ENCODE measurements at regions not wholly inside any gene's neighbourhood (a gene's known extent, or its start where the extent isn't known, plus 50 kb on each side); places are given as distances from the start of the nearest gene placed in this dataset.

DNA sequence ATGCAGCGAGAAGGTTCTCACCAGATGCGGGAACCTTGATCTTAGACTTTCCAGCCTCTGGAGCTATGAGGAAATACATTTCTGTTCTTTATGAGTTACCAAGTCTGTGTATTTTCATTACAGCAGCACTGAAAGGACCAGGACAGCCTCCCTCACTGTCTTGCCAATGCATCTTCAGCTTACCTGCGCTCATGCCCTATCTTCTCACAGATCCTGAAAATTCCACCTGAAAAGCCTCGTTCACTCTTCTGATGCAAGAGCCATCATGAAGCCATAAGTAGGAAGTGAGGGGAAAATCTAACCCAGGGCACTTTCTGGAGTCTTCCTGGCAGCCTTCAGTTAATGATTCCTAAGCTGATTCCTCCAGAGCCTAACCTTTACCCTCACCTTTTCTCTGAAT, 194.0 kb downstream of the SALL1 start:
- Mint-ChIP-seq H3K27ac (no peak overlapping the region), H3K9me3 (no peaks in the 10 kb centered on the region), H3K4me3 (no peak overlapping the region), H3K27me3 (peaks cover 24% of the 10 kb centered on the region), H3K4me1 (ENCODE audit: low read depth) (no peaks in the 10 kb centered on the region), H3K36me3 (ENCODE audit: low read depth) (no peaks in the 10 kb centered on the region)
- Histone ChIP-seq H3K27me3 (ENCODE audit: control insufficient read depth in 1 of 2, insufficient read depth in 2 of 2, low read length in 2 of 2) (peaks cover 2 to 12% of the 10 kb centered on the region in 2 experiments), H3K36me3 (ENCODE audit: insufficient read depth, low read length) (no peaks in the 10 kb centered on the region), H3K4me1 (ENCODE audit: insufficient read depth, low read length) (no peaks in the 10 kb centered on the region), H3K9me3 (ENCODE audit: control insufficient read depth in 1 of 2, insufficient read depth in 1 of 2, low read length in 2 of 2) (no peaks in the 10 kb centered on the region), H3K27ac (ENCODE audit: low read depth in 1 of 2, low read length in 2 of 2) (no peak overlapping the region), H3K4me3 (ENCODE audit: low read length) (no peak overlapping the region)
- TF ChIP-seq, protein P1, sequence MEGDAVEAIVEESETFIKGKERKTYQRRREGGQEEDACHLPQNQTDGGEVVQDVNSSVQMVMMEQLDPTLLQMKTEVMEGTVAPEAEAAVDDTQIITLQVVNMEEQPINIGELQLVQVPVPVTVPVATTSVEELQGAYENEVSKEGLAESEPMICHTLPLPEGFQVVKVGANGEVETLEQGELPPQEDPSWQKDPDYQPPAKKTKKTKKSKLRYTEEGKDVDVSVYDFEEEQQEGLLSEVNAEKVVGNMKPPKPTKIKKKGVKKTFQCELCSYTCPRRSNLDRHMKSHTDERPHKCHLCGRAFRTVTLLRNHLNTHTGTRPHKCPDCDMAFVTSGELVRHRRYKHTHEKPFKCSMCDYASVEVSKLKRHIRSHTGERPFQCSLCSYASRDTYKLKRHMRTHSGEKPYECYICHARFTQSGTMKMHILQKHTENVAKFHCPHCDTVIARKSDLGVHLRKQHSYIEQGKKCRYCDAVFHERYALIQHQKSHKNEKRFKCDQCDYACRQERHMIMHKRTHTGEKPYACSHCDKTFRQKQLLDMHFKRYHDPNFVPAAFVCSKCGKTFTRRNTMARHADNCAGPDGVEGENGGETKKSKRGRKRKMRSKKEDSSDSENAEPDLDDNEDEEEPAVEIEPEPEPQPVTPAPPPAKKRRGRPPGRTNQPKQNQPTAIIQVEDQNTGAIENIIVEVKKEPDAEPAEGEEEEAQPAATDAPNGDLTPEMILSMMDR (IDR thresholded peaks at IDR 0.05), result no peak
- intact Hi-C loops (cut with DNase I, micrococcal nuclease), result no loop called here
- CTCF ChIA-PET, result no interaction called here
- no peak for ATAC-seq (ENCODE audit: poor library complexity)
- no peak for DNase-seq
- POLR2A ChIA-PET, result no interaction called here

DNA sequence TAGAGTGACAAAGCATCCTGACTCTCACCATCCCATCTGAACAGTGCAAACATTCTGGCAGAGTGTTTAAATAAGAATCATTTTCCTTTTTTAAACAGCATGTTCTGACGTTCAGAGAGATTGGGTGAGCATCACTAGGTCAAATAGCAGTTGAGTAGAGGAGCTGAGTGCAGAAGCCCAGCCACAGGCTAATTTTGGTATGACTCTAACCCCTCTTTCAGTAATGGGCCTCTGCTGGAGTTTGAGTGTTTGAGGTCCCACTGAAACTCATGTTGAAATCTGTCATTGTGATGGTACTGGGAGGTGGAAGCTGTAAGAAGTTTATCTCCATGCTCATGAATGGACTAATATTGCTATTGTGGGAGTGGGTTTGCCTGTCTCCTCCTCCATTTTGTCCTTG, 194.4 kb downstream of the SALL1 start:
- no peak overlapping the region for H3K4me3 Mint-ChIP-seq
- Histone ChIP-seq H3K27me3 (ENCODE audit: control insufficient read depth in 1 of 2, insufficient read depth in 2 of 2, low read length in 2 of 2) (peaks cover 2 to 12% of the 10 kb centered on the region in 2 experiments), H3K9me3 (ENCODE audit: control insufficient read depth in 1 of 2, insufficient read depth in 1 of 2, low read length in 2 of 2) (no peaks in the 10 kb centered on the region), H3K36me3 (ENCODE audit: insufficient read depth, low read length) (no peaks in the 10 kb centered on the region), H3K27ac (ENCODE audit: low read depth in 1 of 2, low read length in 2 of 2) (no peak overlapping the region), H3K4me3 (ENCODE audit: low read length) (no peak overlapping the region), H3K4me1 (ENCODE audit: insufficient read depth, low read length) (no peaks in the 10 kb centered on the region)
- ATAC-seq (ENCODE audit: poor library complexity) (no peak), DNase-seq (no peak)
- no peaks in the 10 kb centered on the region for H3K4me1 Mint-ChIP-seq (ENCODE audit: low read depth)
- no peaks in the 10 kb centered on the region for H3K9me3 Mint-ChIP-seq
- H3K27ac Mint-ChIP-seq, result no peak overlapping the region
- intact Hi-C loops (cut with DNase I, micrococcal nuclease), result no loop called here
- H3K36me3 Mint-ChIP-seq (ENCODE audit: low read depth), result no peaks in the 10 kb centered on the region
- CTCF ChIA-PET, result no interaction called here
- POLR2A ChIA-PET, result no interaction called here
- peaks cover 27% of the 10 kb centered on the region for H3K27me3 Mint-ChIP-seq
- TF ChIP-seq, protein P1 (IDR thresholded peaks at IDR 0.05), result no peak

DNA sequence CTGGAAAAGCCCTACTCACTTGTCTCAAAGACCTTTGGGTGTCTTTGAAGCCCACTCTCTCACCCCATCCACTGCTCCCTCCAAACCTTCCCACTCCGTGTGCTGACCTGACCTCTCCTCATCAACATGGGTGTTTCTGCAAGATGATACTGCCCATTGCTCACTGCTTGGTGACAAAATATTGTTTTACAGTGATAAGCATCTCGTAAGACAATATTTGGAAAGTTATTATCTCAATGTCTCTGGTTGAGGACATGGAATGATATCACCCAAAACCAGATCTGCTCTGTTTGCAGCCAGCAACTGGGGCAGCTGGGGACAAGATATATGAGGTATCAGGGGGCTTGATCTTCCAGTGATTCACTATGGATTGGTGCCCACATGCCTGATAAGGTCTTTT, 195.8 kb downstream of the SALL1 start:
- H3K36me3 ChIP-seq (ENCODE audit: insufficient read depth, low read length), result no peaks in the 10 kb centered on the region
- ChIA-PET POLR2A (no interaction called here), CTCF (no interaction called here)
- H3K4me3 ChIP-seq (ENCODE audit: low read length), result no peak overlapping the region
- H3K27me3 ChIP-seq (ENCODE audit: control insufficient read depth in 1 of 2, insufficient read depth in 2 of 2, low read length in 2 of 2), result peaks cover 2 to 12% of the 10 kb centered on the region in 2 experiments
- intact Hi-C loops (cut with DNase I, micrococcal nuclease), result no loop called here
- TF ChIP-seq, protein P1 (IDR thresholded peaks at IDR 0.05), result no peak
- H3K9me3 ChIP-seq (ENCODE audit: control insufficient read depth in 1 of 2, insufficient read depth in 1 of 2, low read length in 2 of 2), result no peaks in the 10 kb centered on the region
- H3K27ac Mint-ChIP-seq, result no peak overlapping the region
- DNase-seq (no peak), ATAC-seq (ENCODE audit: poor library complexity) (no peak)
- H3K27me3 Mint-ChIP-seq, result peaks cover 27% of the 10 kb centered on the region
- H3K4me1 ChIP-seq (ENCODE audit: insufficient read depth, low read length), result no peaks in the 10 kb centered on the region
- H3K9me3 Mint-ChIP-seq, result no peaks in the 10 kb centered on the region
- H3K4me3 Mint-ChIP-seq, result no peak overlapping the region
- H3K4me1 Mint-ChIP-seq (ENCODE audit: low read depth), result no peaks in the 10 kb centered on the region
- no peak overlapping the region for H3K27ac ChIP-seq (ENCODE audit: low read depth in 1 of 2, low read length in 2 of 2)
- no peaks in the 10 kb centered on the region for H3K36me3 Mint-ChIP-seq (ENCODE audit: low read depth)
